ENCODE measurements at regions not wholly inside any gene's neighbourhood (a gene's known extent, or its start where the extent isn't known, plus 50 kb on each side); places are given as distances from the start of the nearest gene placed in this dataset.

GRCh38 chr3:94234177-94234788, 171.4 kb downstream of the NSUN3 start:
- no peaks in the 10 kb centered on the region for H3K9me1 ChIP-seq (ENCODE audit: control insufficient read depth, extremely low read depth, insufficient read depth, low read length)
- H3K36me3 ChIP-seq (ENCODE audit: control insufficient read depth in 2 of 2, extremely low read depth in 1 of 2, insufficient read depth in 2 of 2, low read length in 2 of 2): no peaks in the 10 kb centered on the region
- no peak overlapping the region for H3K4me2 ChIP-seq (ENCODE audit: control insufficient read depth, extremely low read depth, insufficient read depth, low read depth, low read length)
- TF ChIP-seq EZH2 (IDR thresholded peaks at IDR 0.05; ENCODE audit: low read length) (no peak), CTCF (optimal IDR thresholded peaks at IDR 0.05 in 1 of 3, IDR thresholded peaks at IDR 0.05 in 1 of 3, conservative IDR thresholded peaks at IDR 0.05 in 1 of 3; ENCODE audit: extremely low read depth in 1 of 3, insufficient read depth in 2 of 3, low read length in 3 of 3) (peak; percentile 47 to 58 (median 51))
- H3K79me2 ChIP-seq (ENCODE audit: control insufficient read depth, insufficient read depth, low read length): no peaks in the 10 kb centered on the region
- no peak overlapping the region for H3K27ac ChIP-seq (ENCODE audit: control insufficient read depth, insufficient read depth, low read length)
- dilution Hi-C loops (cut with MboI; ENCODE audit: extremely low pct_ligation_motif_present, low sequenced_read_pairs): no loop called here
- no peak overlapping the region for H3K9ac ChIP-seq (ENCODE audit: control insufficient read depth, extremely low read depth, insufficient read depth, low read length)
- H2AFZ ChIP-seq (ENCODE audit: control insufficient read depth, low read length): no peak overlapping the region
- DNase-seq (ENCODE audit: low read depth, low spot score) (no peak), FAIRE-seq (peak; percentile 79)
- H3K4me1 ChIP-seq (ENCODE audit: control insufficient read depth, extremely low read depth, insufficient read depth, low read length): no peaks in the 10 kb centered on the region
- no peaks in the 10 kb centered on the region for H4K20me1 ChIP-seq (ENCODE audit: control insufficient read depth, extremely low read depth, insufficient read depth, low read length)
- H3K9me3 ChIP-seq (ENCODE audit: control insufficient read depth, low read depth, low read length): no peaks in the 10 kb centered on the region
- H3K4me3 ChIP-seq (ENCODE audit: control insufficient read depth in 2 of 3, extremely low read depth in 1 of 3, insufficient read depth in 2 of 3, low read depth in 1 of 3, low read length in 3 of 3): no peak overlapping the region
- no peaks in the 10 kb centered on the region for H3K27me3 ChIP-seq (ENCODE audit: control insufficient read depth, extremely low read depth, insufficient read depth, low read length)

DNA sequence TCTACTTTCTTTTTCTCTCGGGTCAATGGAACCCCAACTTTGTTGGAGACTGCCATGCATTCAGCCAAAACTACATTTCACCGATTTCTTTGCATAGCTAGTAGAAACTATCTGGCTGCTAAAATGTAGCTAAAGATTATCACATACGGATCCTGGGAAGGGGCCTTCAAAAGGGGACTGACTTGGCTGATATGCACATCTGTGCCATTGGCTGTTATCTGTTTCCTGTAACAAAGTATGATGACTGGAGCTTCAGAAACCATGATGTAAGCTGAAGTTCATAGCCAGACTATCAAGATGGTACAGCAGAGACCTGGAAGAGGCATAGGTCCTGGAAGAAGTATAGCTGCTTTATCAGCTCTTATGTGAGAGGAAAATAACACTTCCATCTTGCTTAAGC, 179.1 kb downstream of the NSUN3 start:
- no peak for DNase-seq (ENCODE audit: low read depth, low spot score)
- no peak for FAIRE-seq
- Histone ChIP-seq H4K20me1 (ENCODE audit: control insufficient read depth, extremely low read depth, insufficient read depth, low read length) (no peaks in the 10 kb centered on the region), H3K9ac (ENCODE audit: control insufficient read depth, extremely low read depth, insufficient read depth, low read length) (no peak overlapping the region), H3K9me3 (ENCODE audit: control insufficient read depth, low read depth, low read length) (no peaks in the 10 kb centered on the region), H3K4me2 (ENCODE audit: control insufficient read depth, extremely low read depth, insufficient read depth, low read depth, low read length) (no peak overlapping the region), H3K36me3 (ENCODE audit: control insufficient read depth in 2 of 2, extremely low read depth in 1 of 2, insufficient read depth in 2 of 2, low read length in 2 of 2) (no peaks in the 10 kb centered on the region), H3K27ac (ENCODE audit: control insufficient read depth, insufficient read depth, low read length) (no peak overlapping the region), H3K27me3 (ENCODE audit: control insufficient read depth, extremely low read depth, insufficient read depth, low read length) (peaks cover 10% of the 10 kb centered on the region), H2AFZ (ENCODE audit: control insufficient read depth, low read length) (no peak overlapping the region), H3K4me3 (ENCODE audit: control insufficient read depth in 2 of 3, extremely low read depth in 1 of 3, insufficient read depth in 2 of 3, low read depth in 1 of 3, low read length in 3 of 3) (no peak overlapping the region), H3K9me1 (ENCODE audit: control insufficient read depth, extremely low read depth, insufficient read depth, low read length) (no peaks in the 10 kb centered on the region), H3K4me1 (ENCODE audit: control insufficient read depth, extremely low read depth, insufficient read depth, low read length) (no peaks in the 10 kb centered on the region), H3K79me2 (ENCODE audit: control insufficient read depth, insufficient read depth, low read length) (no peaks in the 10 kb centered on the region)
- TF ChIP-seq EZH2 (IDR thresholded peaks at IDR 0.05; ENCODE audit: low read length): no peak
- no peak for TF ChIP-seq CTCF (optimal IDR thresholded peaks at IDR 0.05 in 1 of 3, IDR thresholded peaks at IDR 0.05 in 1 of 3, conservative IDR thresholded peaks at IDR 0.05 in 1 of 3; ENCODE audit: extremely low read depth in 1 of 3, insufficient read depth in 2 of 3, low read length in 3 of 3)
- dilution Hi-C loops (cut with MboI; ENCODE audit: extremely low pct_ligation_motif_present, low sequenced_read_pairs): no loop called here

Measured in keratinocyte (primary cell).